GM19324 (cell line): ENCODE measurements at regions not wholly inside any gene's neighbourhood (a gene's known extent, or its start where the extent isn't known, plus 50 kb on each side); places are given as distances from the start of the nearest gene placed in this dataset.
"Not testable (repeated sequence)": the region's sequence is repeated elsewhere in the genome, so short reads cannot be mapped to it uniquely, and the experiment has no call there.

Experiments
- ATAC-seq: cut with Tn5 transposase; IDR thresholded peaks from one replicate; pipeline ENCODE4 v1.9.1; 2021; ENCODE audit warnings: mild to moderate bottlenecking, moderate library complexity; ENCODE audit not compliant: unreplicated experiment, low FRiP score

GRCh38 chr13:56459286-56459685 is 681.4 kb upstream of the PRR20A start:
- no peak for ATAC-seq

GRCh38 chr13:56501750-56502149 is 639.0 kb upstream of the PRR20A start:
- no peak for ATAC-seq

- no peak for ATAC-seq
Measured at GRCh38 chr13:56510836-56511235, 629.9 kb upstream of the PRR20A start.

GRCh38 chr13:56512336-56512735 is 628.4 kb upstream of the PRR20A start:
- ATAC-seq, result not testable (repeated sequence)

GRCh38 chr13:56515441-56515840 is 625.3 kb upstream of the PRR20A start:
- no peak for ATAC-seq

- ATAC-seq, result no peak
Measured at GRCh38 chr13:56528040-56528790, 612.5 kb upstream of the PRR20A start.

- ATAC-seq, result no peak
Measured at GRCh38 chr13:56530096-56530495, 610.6 kb upstream of the PRR20A start.

GRCh38 chr13:56547921-56548320 is 592.8 kb upstream of the PRR20A start:
- ATAC-seq, result not testable (repeated sequence)

GRCh38 chr13:56558698-56559320 is 581.9 kb upstream of the PRR20A start:
- ATAC-seq, result no peak

GRCh38 chr13:56561327-56561726 is 579.4 kb upstream of the PRR20A start:
- no peak for ATAC-seq

- ATAC-seq, result no peak
Measured at GRCh38 chr13:56563663-56564062, 577.1 kb upstream of the PRR20A start.

- ATAC-seq, result no peak
Measured at GRCh38 chr13:56586976-56587375, 553.7 kb upstream of the PRR20A start.

- no peak for ATAC-seq
Measured at GRCh38 chr13:56615572-56615971, 525.1 kb upstream of the PRR20A start.

GRCh38 chr13:56622840-56623239 is 517.9 kb upstream of the PRR20A start:
- no peak for ATAC-seq

- not testable (repeated sequence) for ATAC-seq
Measured at GRCh38 chr13:56628886-56629285, 511.8 kb upstream of the PRR20A start.

- ATAC-seq, result not testable (repeated sequence)
Measured at GRCh38 chr13:56631060-56631459, 509.7 kb upstream of the PRR20A start.

GRCh38 chr13:56653043-56653442 is 487.7 kb upstream of the PRR20A start:
- no peak for ATAC-seq

GRCh38 chr13:56659041-56659471 is 481.7 kb upstream of the PRR20A start:
- no peak for ATAC-seq

GRCh38 chr13:56670563-56670962 is 470.2 kb upstream of the PRR20A start:
- no peak for ATAC-seq

- ATAC-seq, result no peak
Measured at GRCh38 chr13:56681404-56681803, 459.3 kb upstream of the PRR20A start.

GRCh38 chr13:56687131-56687530 is 453.6 kb upstream of the PRR20A start:
- no peak for ATAC-seq

- no peak for ATAC-seq
Measured at GRCh38 chr13:56697011-56697410, 443.7 kb upstream of the PRR20A start.
